NCI-H2171 (cell line): ENCODE measurements at regions not wholly inside any gene's neighbourhood (a gene's known extent, or its start where the extent isn't known, plus 50 kb on each side); places are given as distances from the start of the nearest gene placed in this dataset.

ENCODE experiments used
- DNase-seq: peaks from one replicate; lab custom pipeline; 2025; lab: John Stamatoyannopoulos, UW

- DNase-seq = no peak
Observed at GRCh38 chr2:180364719-180365118, 357.6 kb upstream of the CWC22 start.

GRCh38 chr2:180360283-180360618 lies 353.2 kb upstream of the CWC22 start:
- no peak for DNase-seq

- no peak for DNase-seq
Observed at GRCh38 chr2:180359522-180360282, 352.6 kb upstream of the CWC22 start.

GRCh38 chr2:180358458-180358857 lies 351.4 kb upstream of the CWC22 start:
- DNase-seq = no peak

- DNase-seq = no peak
Observed at GRCh38 chr2:180356676-180357075, 349.6 kb upstream of the CWC22 start.

GRCh38 chr2:180352620-180353019 lies 345.5 kb upstream of the CWC22 start:
- no peak for DNase-seq

- DNase-seq = no peak
Observed at GRCh38 chr2:180349809-180350208, 342.7 kb upstream of the CWC22 start.

- no peak for DNase-seq
Observed at GRCh38 chr2:180343528-180344345, 336.6 kb upstream of the CWC22 start.

GRCh38 chr2:180337136-180337535 lies 330.0 kb upstream of the CWC22 start:
- no peak for DNase-seq

GRCh38 chr2:180336550-180336949 lies 329.5 kb upstream of the CWC22 start:
- no peak for DNase-seq

- DNase-seq = no peak
Observed at GRCh38 chr2:180334514-180334913, 327.4 kb upstream of the CWC22 start.

GRCh38 chr2:180328795-180329422 lies 321.8 kb upstream of the CWC22 start:
- DNase-seq = no peak

GRCh38 chr2:180327185-180327584 lies 320.1 kb upstream of the CWC22 start:
- DNase-seq = no peak

GRCh38 chr2:180325416-180326120 lies 318.5 kb upstream of the CWC22 start:
- peak; percentile 53 for DNase-seq

- no peak for DNase-seq
Observed at GRCh38 chr2:180324182-180324581, 317.1 kb upstream of the CWC22 start.

- no peak for DNase-seq
Observed at GRCh38 chr2:180322781-180323180, 315.7 kb upstream of the CWC22 start.

GRCh38 chr2:180319586-180320405 lies 312.7 kb upstream of the CWC22 start:
- no peak for DNase-seq

- no peak for DNase-seq
Observed at GRCh38 chr2:180314086-180314485, 307.0 kb upstream of the CWC22 start.

GRCh38 chr2:180312542-180312941 lies 305.4 kb upstream of the CWC22 start:
- DNase-seq = no peak

GRCh38 chr2:180307096-180307495 lies 300.0 kb upstream of the CWC22 start:
- no peak for DNase-seq

GRCh38 chr2:180306346-180306745 lies 299.2 kb upstream of the CWC22 start:
- DNase-seq = no peak
